Heart right ventricle (tissue), 16 donors: ENCODE measurements at regions not wholly inside any gene's neighbourhood (a gene's known extent, or its start where the extent isn't known, plus 50 kb on each side); places are given as distances from the start of the nearest gene placed in this dataset.
"Not testable (repeated sequence)": the region's sequence is repeated elsewhere in the genome, so short reads cannot be mapped to it uniquely, and the experiment has no call there.

Experiments
- ATAC-seq, 8 donors: fragments of 200-7000 bp; cut with Tn5 transposase; one replicate each; pipeline ENCODE4 v1.9.1; 2020; ENCODE audit warnings: mild to moderate bottlenecking in 8 of 8, moderate library complexity in 8 of 8, moderate number of reproducible peaks in 1 of 8
- DNase-seq, 2 donors: peaks; one replicate each; pipeline ENCODE4 v3.0.0-alpha.2; 2020
- H3K27ac ChIP-seq, 10 donors: fragments of 200-600 bp; sonication (generic) in 2 of 10; one replicate each; pipeline versions ENCODE4 v1.5.0 to v1.8.0; 2020 to 2022; ENCODE audit warnings: mild to moderate bottlenecking in 3 of 10
- H3K27me3 ChIP-seq, 7 donors: fragments of 200-600 bp; one replicate each; pipeline ENCODE4 v1.8.0; 2021 to 2022; ENCODE audit warnings: mild to moderate bottlenecking in 2 of 7
- H3K36me3 ChIP-seq, 9 donors: fragments of 200-600 bp; sonication (generic) in 1 of 9; one replicate each; pipeline versions ENCODE4 v1.5.0 to v1.8.0; 2020 to 2022; ENCODE audit warnings: mild to moderate bottlenecking in 2 of 9
- H3K4me1 ChIP-seq, 9 donors: fragments of 200-600 bp; sonication (generic) in 1 of 9; one replicate each; pipeline versions ENCODE4 v1.5.0 to v1.8.0; 2020 to 2022; ENCODE audit warnings: mild to moderate bottlenecking in 4 of 9
- H3K4me3 ChIP-seq, 10 donors: fragments of 200-600 bp; sonication (generic) in 2 of 10; one replicate each; pipeline versions ENCODE4 v1.5.0 to v1.8.0; 2020 to 2022; ENCODE audit warnings: mild to moderate bottlenecking in 7 of 10, moderate library complexity in 2 of 10
- H3K9me3 ChIP-seq, 11 donors: fragments of 200-600 bp in 10 of 11; sonication (generic) in 2 of 11; one replicate each; pipeline versions ENCODE4 v1.5.0 to v1.8.0; 2013 to 2022; ENCODE audit warnings: mild to moderate bottlenecking in 2 of 11, control low read depth in 1 of 11, moderate library complexity in 1 of 11
- WGBS, 2 donors: extraction: QIAGEN DNeasy Blood & Tissue Kit; methylation state at CpG; one replicate each; pipeline ENCODE4 v1.1.7; 2013; ENCODE audit warnings: inconsistent platforms in 1 of 2; 5-methylcytosine and 5-hydroxymethylcytosine counted together
- intact Hi-C, 10 donors: fragments of 100-400 bp; cut with DNase I; formaldehyde crosslinking; loops; one replicate each; pipeline versions ENCODE4 v1.11.1 to v1.14.2; 2022
- TF ChIP-seq, protein P1 (sequence below), 9 donors: fragments of 200-600 bp; sonication (generic) in 2 of 9; IDR thresholded peaks; one replicate each; pipeline versions ENCODE4 v1.5.0 to v1.8.0; 2021 to 2022; ENCODE audit warnings: antibody characterized with exemption in 9 of 9, mild to moderate bottlenecking in 5 of 9, moderate library complexity in 1 of 9
- donor health status: Arrhythmogenic right ventricular cardiomyopathy.
- donor health status: ischemic (EF 13 %, LVEDD 7.1; RV severe dilation, severe dysfunction).
- donor health status: healthy with polysubstance abuse.
- donor health status: DM: no; HTN: yes; CAD: no.
- donor health status: DM: no; HTN: no; CAD: no.
- donor health status: ischemic (EF 25% LVEDD 6.9; RV normal size, moderate dysfunction).
- donor health status: ischemic (EF 25% LVEDD 5.7; RV mildly dilated, moderate dysfunction).
- donor health status: healthy.
- donor health status: DM: yes; HTN: yes; CAD: no.
- donor health status: Ischemic cardiomyopathy.
- donor health status: ischemic (EF 35%, LVEDD 5.7; RV mildly dilated, moderate dysfunction).
- donor health status: nonischemic (EF 11% LVEDD 7.7; RV severe dilation, severe dysfunction).
- donor health status: DM: yes; HTN: yes; CAD: no.
- donor health status: PGD.
- donor health status: ischemic (EF 29% LVEDD 5.4; RV normal size, mild dysfunction).
- donor health status: nonischemic (EF 23%, LVEDD 6.1; RV moderate dilation, normal function).

DNA sequence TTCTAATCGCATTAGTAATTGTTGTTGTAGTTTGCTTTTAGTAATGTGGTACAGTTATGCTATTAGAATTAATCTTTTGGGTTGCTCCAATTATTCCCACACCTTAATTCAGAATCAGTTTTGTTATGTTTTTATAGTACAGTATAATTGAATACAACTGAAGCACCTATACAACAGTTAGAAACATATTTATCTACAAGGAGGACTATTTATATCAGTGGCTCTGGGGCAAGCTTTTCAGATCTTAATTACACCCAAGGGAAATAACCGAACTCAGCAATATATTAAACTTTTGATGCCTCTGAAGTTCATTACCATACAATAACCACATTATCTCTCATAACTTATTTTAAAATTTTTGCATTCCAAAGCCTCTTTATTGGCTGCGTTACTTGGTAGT lies 74.4 kb downstream of the LHX9 start:
- H3K36me3 ChIP-seq, result no peaks in the 10 kb centered on the region
- H3K4me1 ChIP-seq, result no peaks in the 10 kb centered on the region
- ATAC-seq (no peak), DNase-seq (no peak)
- 68 to 69% methylated on average over 3 of the region's 3 CpGs for WGBS, 2 donors
- H3K27ac ChIP-seq, result no peak overlapping the region
- TF ChIP-seq, protein P1, sequence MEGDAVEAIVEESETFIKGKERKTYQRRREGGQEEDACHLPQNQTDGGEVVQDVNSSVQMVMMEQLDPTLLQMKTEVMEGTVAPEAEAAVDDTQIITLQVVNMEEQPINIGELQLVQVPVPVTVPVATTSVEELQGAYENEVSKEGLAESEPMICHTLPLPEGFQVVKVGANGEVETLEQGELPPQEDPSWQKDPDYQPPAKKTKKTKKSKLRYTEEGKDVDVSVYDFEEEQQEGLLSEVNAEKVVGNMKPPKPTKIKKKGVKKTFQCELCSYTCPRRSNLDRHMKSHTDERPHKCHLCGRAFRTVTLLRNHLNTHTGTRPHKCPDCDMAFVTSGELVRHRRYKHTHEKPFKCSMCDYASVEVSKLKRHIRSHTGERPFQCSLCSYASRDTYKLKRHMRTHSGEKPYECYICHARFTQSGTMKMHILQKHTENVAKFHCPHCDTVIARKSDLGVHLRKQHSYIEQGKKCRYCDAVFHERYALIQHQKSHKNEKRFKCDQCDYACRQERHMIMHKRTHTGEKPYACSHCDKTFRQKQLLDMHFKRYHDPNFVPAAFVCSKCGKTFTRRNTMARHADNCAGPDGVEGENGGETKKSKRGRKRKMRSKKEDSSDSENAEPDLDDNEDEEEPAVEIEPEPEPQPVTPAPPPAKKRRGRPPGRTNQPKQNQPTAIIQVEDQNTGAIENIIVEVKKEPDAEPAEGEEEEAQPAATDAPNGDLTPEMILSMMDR (IDR thresholded peaks at IDR 0.05), result no peak
- no peaks in the 10 kb centered on the region for H3K9me3 ChIP-seq
- no peak overlapping the region for H3K4me3 ChIP-seq
- peaks cover 0 to 7% (median 0%) of the 10 kb centered on the region in 7 donors for H3K27me3 ChIP-seq
- intact Hi-C loops, result no loop called here

DNA sequence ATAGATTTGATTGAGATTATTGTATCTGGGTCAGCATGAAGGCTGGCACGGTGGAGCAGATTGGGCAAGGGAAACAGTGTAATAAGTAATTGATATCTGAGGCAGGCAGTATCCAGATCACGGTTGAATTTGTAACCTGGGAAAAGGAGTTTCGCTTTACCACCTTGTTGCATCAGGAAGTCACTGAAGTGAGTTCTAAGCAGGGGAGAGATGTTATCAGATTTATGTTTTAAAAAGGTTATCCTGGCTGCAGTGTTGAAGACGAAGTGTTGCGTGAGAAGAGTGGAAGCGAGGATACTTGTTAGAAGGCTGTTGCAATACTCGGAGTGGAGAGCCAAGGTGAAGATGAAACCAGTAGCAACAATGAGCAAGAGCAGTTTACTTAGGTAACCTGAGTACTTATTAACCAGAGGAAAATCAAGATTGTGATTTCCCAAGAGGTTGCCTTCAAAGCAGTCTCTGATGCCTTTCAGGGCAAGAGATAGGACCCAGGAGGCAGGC lies 77.8 kb downstream of the LHX9 start:
- Histone ChIP-seq H3K4me1 (no peaks in the 10 kb centered on the region), H3K4me3 (no peak overlapping the region), H3K36me3 (no peaks in the 10 kb centered on the region), H3K9me3 (no peaks in the 10 kb centered on the region), H3K27me3 (peaks cover 0 to 4% (median 0%) of the 10 kb centered on the region in 7 donors), H3K27ac (no peak overlapping the region)
- 92 to 95% methylated on average over 7 of the region's 7 CpGs for WGBS, 2 donors
- TF ChIP-seq, protein P1 (IDR thresholded peaks at IDR 0.05), result no peak
- intact Hi-C loops, result no loop called here
- DNase-seq (no peak), ATAC-seq (no peak)

DNA sequence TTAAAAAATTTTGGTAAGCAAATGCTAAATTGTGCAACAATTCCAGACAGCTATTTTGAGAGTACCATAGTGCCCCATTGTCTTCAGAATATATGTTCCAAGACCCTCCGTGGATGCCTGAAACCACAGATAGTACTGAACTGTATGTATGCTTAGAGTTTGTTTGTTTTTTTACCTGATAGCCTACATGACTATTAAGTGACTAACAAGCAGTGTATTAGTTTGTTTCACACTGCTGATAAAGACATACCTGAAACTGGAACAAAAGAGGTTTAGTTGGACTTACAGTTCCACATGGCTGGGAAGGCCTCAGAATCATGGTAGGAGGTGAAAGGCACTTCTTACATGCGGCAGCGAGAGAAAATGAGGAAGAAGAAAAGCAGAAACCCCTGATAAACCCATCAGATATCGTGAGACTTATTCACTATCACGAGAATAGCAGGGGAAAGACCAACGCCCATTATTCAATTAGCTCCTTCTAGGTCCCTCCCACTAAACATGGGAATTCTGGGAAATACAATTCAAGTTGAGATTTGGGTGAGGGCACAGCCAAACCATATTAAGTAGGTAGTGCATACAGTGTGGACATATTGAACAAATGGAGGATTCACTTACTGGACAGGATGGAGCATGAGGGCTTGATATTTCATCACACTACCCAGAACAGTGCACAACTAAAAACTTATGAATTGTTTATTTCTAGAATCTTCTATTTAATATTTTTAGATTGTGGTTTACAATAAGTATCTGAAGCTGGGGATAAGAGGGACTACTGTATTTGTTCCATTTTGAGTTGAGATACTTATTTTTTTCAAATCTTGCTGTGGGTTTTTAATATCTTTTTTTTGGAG lies 78.5 kb downstream of the LHX9 start:
- no peak overlapping the region for H3K4me3 ChIP-seq
- ATAC-seq (no peak), DNase-seq (no peak)
- TF ChIP-seq, protein P1 (IDR thresholded peaks at IDR 0.05), result no peak
- H3K27ac ChIP-seq, result no peak overlapping the region
- H3K4me1 ChIP-seq, result no peaks in the 10 kb centered on the region
- 84 to 87% methylated on average over 6 of the region's 6 CpGs for WGBS, 2 donors
- peaks cover 0 to 4% (median 0%) of the 10 kb centered on the region in 7 donors for H3K27me3 ChIP-seq
- H3K36me3 ChIP-seq, result no peaks in the 10 kb centered on the region
- intact Hi-C loops, result no loop called here
- no peaks in the 10 kb centered on the region for H3K9me3 ChIP-seq

DNA sequence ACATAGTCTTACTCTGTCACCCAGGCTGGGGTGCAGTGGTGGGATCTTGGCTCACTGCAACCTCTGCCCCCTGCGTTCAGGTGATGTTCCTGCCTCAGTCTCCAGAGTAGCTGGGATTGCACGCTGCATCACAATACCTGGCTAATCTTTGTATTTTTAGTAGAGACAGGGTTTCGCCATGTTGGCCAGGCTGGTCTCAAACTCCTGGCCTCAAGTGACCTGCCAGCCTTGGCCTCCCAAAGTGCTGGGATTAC lies 79.0 kb downstream of the LHX9 start:
- H3K4me1 ChIP-seq, H3K27me3 ChIP-seq, H3K4me3 ChIP-seq, H3K27ac ChIP-seq, DNase-seq, ATAC-seq, intact Hi-C loops, H3K9me3 ChIP-seq, H3K36me3 ChIP-seq: not testable (repeated sequence)
- WGBS, 2 donors, result 91 to 95% methylated on average over 3 of the region's 3 CpGs

DNA sequence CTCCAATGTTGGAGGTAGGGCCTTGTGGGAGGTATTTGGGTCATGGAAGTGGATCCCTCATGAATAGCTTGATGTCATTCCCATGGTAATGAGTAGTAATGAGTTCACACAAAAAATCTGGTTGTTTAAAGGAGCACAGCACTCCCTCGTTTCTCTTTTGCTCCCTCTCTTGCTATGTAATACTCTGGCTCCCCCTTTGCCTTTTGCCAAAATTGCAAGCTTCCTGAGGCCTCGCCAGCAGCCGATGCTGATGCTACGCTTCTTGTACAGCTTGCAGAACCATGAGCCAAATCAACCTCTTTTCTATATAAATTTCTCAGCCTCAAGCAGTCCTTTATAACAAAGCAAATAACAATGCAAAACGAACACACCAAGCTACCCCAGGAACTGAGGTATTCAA lies 80.9 kb downstream of the LHX9 start:
- peaks cover 0 to 4% (median 0%) of the 10 kb centered on the region in 7 donors for H3K27me3 ChIP-seq
- no peaks in the 10 kb centered on the region for H3K36me3 ChIP-seq
- ATAC-seq (no peak), DNase-seq (no peak)
- intact Hi-C loops, result no loop called here
- TF ChIP-seq, protein P1 (IDR thresholded peaks at IDR 0.05), result no peak
- H3K9me3 ChIP-seq, result no peaks in the 10 kb centered on the region
- no peaks in the 10 kb centered on the region for H3K4me1 ChIP-seq
- no peak overlapping the region for H3K27ac ChIP-seq
- H3K4me3 ChIP-seq, result no peak overlapping the region
- 62 to 78% methylated on average over 5 of the region's 5 CpGs for WGBS, 2 donors
